Endothelial cell of umbilical vein (primary cell): ENCODE measurements at regions not wholly inside any gene's neighbourhood (a gene's known extent, or its start where the extent isn't known, plus 50 kb on each side); places are given as distances from the start of the nearest gene placed in this dataset.

Source experiments
- BruUV-seq: library from RNA; stranded (reverse); fragments of 400-500 nt; replicated peaks from 2 replicates; lab custom pipeline; 2021; lab: Mats Ljungman, UMichigan
- CTCF ChIA-PET: fragments of 300-600, 350-600 bp; sonication (Branson Sonifier 250); formaldehyde crosslinking; loops from one replicate; lab custom pipeline; 2021; ENCODE audit warnings: antibody characterized with exemption, inconsistent platforms; lab: Charles Lee
- POLR2A ChIA-PET: fragments of 300-600, 350-600 bp; sonication (Branson Sonifier 250); formaldehyde crosslinking; loops from one replicate; lab custom pipeline; 2021; ENCODE audit warnings: antibody characterized with exemption, inconsistent platforms; lab: Charles Lee
- DNase-seq: peaks from one replicate; pipeline ENCODE4 v3.0.0-alpha.2; 2011; ENCODE audit warnings: low read depth, low spot score
- FAIRE-seq: peaks from 2 replicates; lab custom pipeline; 2011; peaks lifted over from hg19 to GRCh38; lab: Jason Lieb, UNC
- H2AFZ ChIP-seq: 2 replicates; pipeline ENCODE4 v1.6.0; 2012; ENCODE audit warnings: low read depth, low read length, control low read depth, inconsistent platforms
- H3K27ac ChIP-seq: 2 replicates; pipeline ENCODE4 v1.5.1; 2011; ENCODE audit warnings: low read depth, mild to moderate bottlenecking, control low read depth, low read length, moderate library complexity; ENCODE audit not compliant: insufficient read depth
- H3K27me3 ChIP-seq, 2 experiments: 2 replicates each; pipeline versions ENCODE4 v1.6.0 to v1.6.1; 2011; ENCODE audit warnings: low read length in 2 of 2, mixed read lengths in 1 of 2; ENCODE audit not compliant: control insufficient read depth in 2 of 2, insufficient read depth in 2 of 2
- H3K36me3 ChIP-seq, 2 experiments: 2 replicates in 1 of 2; 3 replicates in 1 of 2; pipeline ENCODE4 v1.5.1; 2011; ENCODE audit warnings: low read length in 2 of 2, mild to moderate bottlenecking in 1 of 2, moderate library complexity in 1 of 2; ENCODE audit not compliant: control insufficient read depth in 2 of 2, insufficient read depth in 2 of 2; ENCODE audit errors: extremely low read depth in 1 of 2
- H3K4me1 ChIP-seq: 3 replicates; pipeline ENCODE4 v1.5.1; 2011; ENCODE audit warnings: mild to moderate bottlenecking, low read length; ENCODE audit not compliant: control insufficient read depth, insufficient read depth; ENCODE audit errors: extremely low read depth
- H3K4me2 ChIP-seq: 2 replicates; pipeline ENCODE4 v1.6.1; 2011; ENCODE audit warnings: low read length, control low read depth, mixed read lengths; ENCODE audit not compliant: insufficient read depth
- H3K4me3 ChIP-seq, 3 experiments: fragments of 200-600 bp in 1 of 3; sonication (generic), shearing (Covaris generic) in 1 of 3; replicated peaks in 1 of 3; 2 replicates each; pipeline ENCODE4 v1.5.1; 2011 to 2016; ENCODE audit warnings: control low read depth in 3 of 3, low read length in 3 of 3, mild to moderate bottlenecking in 2 of 3, inconsistent platforms in 1 of 3, low read depth in 1 of 3, moderate library complexity in 1 of 3; ENCODE audit not compliant: insufficient read depth in 1 of 3
- H3K79me2 ChIP-seq: 2 replicates; pipeline ENCODE4 v1.6.0; 2012; ENCODE audit warnings: low read length, inconsistent platforms; ENCODE audit not compliant: control insufficient read depth, insufficient read depth
- H3K9ac ChIP-seq: replicated peaks from 2 replicates; pipeline ENCODE3; 2011; ENCODE audit warnings: low read length, control low read depth; ENCODE audit not compliant: insufficient read depth; ENCODE audit errors: extremely low read depth
- H3K9me1 ChIP-seq: replicated peaks from 3 replicates; pipeline ENCODE4 v1.6.0; 2011; ENCODE audit warnings: mild to moderate bottlenecking, low read length; ENCODE audit not compliant: control insufficient read depth, insufficient read depth; ENCODE audit errors: extremely low read depth
- H3K9me3 ChIP-seq: replicated peaks from 2 replicates; pipeline ENCODE4 v1.5.1; 2012; ENCODE audit warnings: low read length, inconsistent platforms; ENCODE audit not compliant: control insufficient read depth, insufficient read depth
- H4K20me1 ChIP-seq: replicated peaks from 2 replicates; pipeline ENCODE3; 2011; ENCODE audit warnings: mild to moderate bottlenecking, low read length; ENCODE audit not compliant: control insufficient read depth, insufficient read depth; ENCODE audit errors: extremely low read depth
- CTCF ChIP-seq, 2 donors: IDR thresholded peaks; 1 replicate in 1 of 2; 2 replicates in 1 of 2; pipeline ENCODE4 v1.5.1; 2011; ENCODE audit warnings: low read length in 2 of 2, mild to moderate bottlenecking in 2 of 2, moderate library complexity in 2 of 2, control low read depth in 1 of 2, inconsistent platforms in 1 of 2, low read depth in 1 of 2; ENCODE audit not compliant: insufficient read depth in 1 of 2; ENCODE audit errors: extremely low read depth in 1 of 2
- EZH2 ChIP-seq: IDR thresholded peaks from 2 replicates; pipeline ENCODE4 v1.6.1; 2012; ENCODE audit warnings: borderline replicate concordance, low read depth, mild to moderate bottlenecking, moderate library complexity, low read length, inconsistent platforms; ENCODE audit not compliant: severe bottlenecking
- FOS ChIP-seq: IDR thresholded peaks from 2 replicates; pipeline ENCODE4 v1.6.1; 2011; ENCODE audit warnings: mild to moderate bottlenecking, low read length, moderate library complexity, borderline replicate concordance; ENCODE audit not compliant: insufficient read depth
- GATA2 ChIP-seq: IDR thresholded peaks from 2 replicates; pipeline ENCODE4 v1.7.0; 2011; ENCODE audit warnings: low read depth, mild to moderate bottlenecking, moderate library complexity, mixed read lengths, low read length; ENCODE audit not compliant: insufficient read length, insufficient read depth
- JUN ChIP-seq: IDR thresholded peaks from 2 replicates; pipeline ENCODE4 v1.6.1; 2011; ENCODE audit warnings: borderline replicate concordance, low read depth; ENCODE audit not compliant: insufficient read length, insufficient read depth
- MYC ChIP-seq: IDR thresholded peaks from one replicate; pipeline ENCODE4 v1.6.1; 2011; ENCODE audit warnings: mild to moderate bottlenecking, low read depth, low read length
- POLR2A ChIP-seq: IDR thresholded peaks from 2 replicates; pipeline ENCODE4 v1.6.1; 2012; ENCODE audit warnings: low read depth, mild to moderate bottlenecking, control low read depth, low read length
- POLR2AphosphoS5 ChIP-seq: IDR thresholded peaks from 2 replicates; pipeline ENCODE4 v1.6.1; 2012; ENCODE audit warnings: low read depth, mild to moderate bottlenecking, control low read depth, low read length, moderate library complexity; ENCODE audit not compliant: insufficient read depth
- dilution Hi-C: fragments of 300-500 bp; cut with MboI; formaldehyde crosslinking; loops from one replicate; pipeline ENCODE4 v1.15.0; 2019; ENCODE audit warnings: low sequenced_read_pairs; ENCODE audit not compliant: extremely low pct_ligation_motif_present
- intact Hi-C: fragments of 100-400 bp; cut with micrococcal nuclease; formaldehyde crosslinking; loops from one replicate; pipeline ENCODE4 v1.10.0; 2022

- no peaks in the 10 kb centered on the region for H4K20me1 ChIP-seq
- dilution Hi-C loops = no loop called here
- H3K4me1 ChIP-seq = no peaks in the 10 kb centered on the region
- H3K4me2 ChIP-seq = no peak overlapping the region
- H2AFZ ChIP-seq = no peak overlapping the region
- intact Hi-C loops = no loop called here
- CTCF ChIA-PET = interaction anchor here (1.0 to 1.6 kb wide), 2 partner anchors 9 to 13 kb away, joined by 3 to 6 read pairs; no protein-coding TSS in a partner anchor
- H3K9ac ChIP-seq = no peak overlapping the region
- no peaks in the 10 kb centered on the region for H3K79me2 ChIP-seq
- BruUV-seq = no TSS peak
- H3K36me3 ChIP-seq = no peaks in the 10 kb centered on the region
- POLR2A ChIA-PET = no interaction called here
- TF ChIP-seq POLR2A = no peak
- no peak for TF ChIP-seq EZH2
- TF ChIP-seq MYC = no peak
- TF ChIP-seq CTCF (IDR thresholded peaks at IDR 0.05; ENCODE audit: extremely low read depth in 1 of 2, insufficient read depth in 1 of 2, low read depth in 1 of 2, low read length in 2 of 2) = no peak
- no peak for TF ChIP-seq JUN
- no peak for TF ChIP-seq FOS
- no peak for TF ChIP-seq GATA2
- TF ChIP-seq POLR2AphosphoS5 = no peak
- DNase-seq (no peak), FAIRE-seq (no peak)
- H3K27ac ChIP-seq = no peak overlapping the region
- H3K4me3 ChIP-seq = no peak overlapping the region
- H3K27me3 ChIP-seq = no peaks in the 10 kb centered on the region
- H3K9me3 ChIP-seq = no peaks in the 10 kb centered on the region
- H3K9me1 ChIP-seq = no peaks in the 10 kb centered on the region
Observed at GRCh38 chr3:144522456-144522855, 550.8 kb downstream of the DIPK2A start.
